H9 (cell line): ENCODE measurements at regions not wholly inside any gene's neighbourhood (a gene's known extent, or its start where the extent isn't known, plus 50 kb on each side); places are given as distances from the start of the nearest gene placed in this dataset.

ENCODE experiments used
- DNase-seq: peaks from one replicate; pipeline ENCODE4 v3.0.0-alpha.2; 2017
- H2AFZ ChIP-seq: one replicate; pipeline ENCODE4 v1.6.1; 2013; ENCODE audit warnings: mild to moderate bottlenecking, low read length, control low read depth, moderate library complexity
- H2AK5ac ChIP-seq: 2 replicates; pipeline ENCODE4 v1.6.1; 2013; ENCODE audit warnings: low read length, control low read depth, mixed read lengths; ENCODE audit not compliant: insufficient read length
- H2BK120ac ChIP-seq: one replicate; pipeline ENCODE4 v1.6.1; 2013; ENCODE audit warnings: low read depth, mild to moderate bottlenecking, low read length, control low read depth, inconsistent platforms; ENCODE audit not compliant: poor library complexity, severe bottlenecking
- H2BK12ac ChIP-seq: 2 replicates; pipeline ENCODE4 v1.6.1; 2013; ENCODE audit warnings: low read length, control low read depth, mixed read lengths, low read depth; ENCODE audit not compliant: insufficient read length
- H2BK15ac ChIP-seq: 2 replicates; pipeline ENCODE4 v1.6.1; 2013; ENCODE audit warnings: low read depth, low read length, control low read depth
- H2BK20ac ChIP-seq: one replicate; pipeline ENCODE4 v1.6.1; 2013; ENCODE audit warnings: low read depth, mild to moderate bottlenecking, low read length, control low read depth, inconsistent platforms; ENCODE audit not compliant: poor library complexity, severe bottlenecking
- H2BK5ac ChIP-seq: 2 replicates; pipeline ENCODE4 v1.6.1; 2013; ENCODE audit warnings: low read length, control low read depth, mixed read lengths; ENCODE audit not compliant: insufficient read length
- H3K14ac ChIP-seq: 2 replicates; pipeline ENCODE4 v1.6.1; 2013; ENCODE audit warnings: low read length, control low read depth; ENCODE audit not compliant: insufficient read depth
- H3K18ac ChIP-seq: 2 replicates; pipeline ENCODE4 v1.6.1; 2013; ENCODE audit warnings: low read depth, mild to moderate bottlenecking, mixed read lengths, low read length, control low read depth; ENCODE audit not compliant: insufficient read length
- H3K23ac ChIP-seq: 2 replicates; pipeline ENCODE4 v1.6.1; 2013; ENCODE audit warnings: low read length, control low read depth, mixed read lengths, low read depth; ENCODE audit not compliant: insufficient read length
- H3K23me2 ChIP-seq: 2 replicates; pipeline ENCODE4 v1.6.1; 2013; ENCODE audit warnings: low read depth, mild to moderate bottlenecking, mixed read lengths, low read length, control low read depth; ENCODE audit not compliant: insufficient read length, poor library complexity, severe bottlenecking
- H3K27ac ChIP-seq: 2 replicates; pipeline ENCODE4 v1.5.1; 2013; ENCODE audit warnings: low read length, control low read depth, mixed read lengths, low read depth; ENCODE audit not compliant: insufficient read length
- H3K27me3 ChIP-seq: 2 replicates; pipeline ENCODE4 v1.6.1; 2013; ENCODE audit warnings: low read length, control low read depth, inconsistent platforms; ENCODE audit not compliant: insufficient read depth
- H3K4ac ChIP-seq: 2 replicates; pipeline ENCODE4 v1.6.1; 2013; ENCODE audit warnings: low read depth, mild to moderate bottlenecking, control low read depth, inconsistent platforms, low read length, moderate library complexity
- H3K4me1 ChIP-seq: 2 replicates; pipeline ENCODE4 v1.6.1; 2013; ENCODE audit warnings: low read length, control low read depth, inconsistent platforms; ENCODE audit not compliant: insufficient read depth
- H3K4me2 ChIP-seq: 2 replicates; pipeline ENCODE4 v1.6.1; 2013; ENCODE audit warnings: low read length, control low read depth, mixed read lengths; ENCODE audit not compliant: insufficient read length, insufficient read depth
- H3K56ac ChIP-seq: 2 replicates; pipeline ENCODE4 v1.6.1; 2013; ENCODE audit warnings: low read depth, mild to moderate bottlenecking, mixed read lengths, low read length, control low read depth; ENCODE audit not compliant: insufficient read length
- H3K79me1 ChIP-seq: 2 replicates; pipeline ENCODE4 v1.6.1; 2013; ENCODE audit warnings: low read depth, mild to moderate bottlenecking, moderate library complexity, low read length, control low read depth, inconsistent platforms; ENCODE audit not compliant: insufficient read depth, poor library complexity, severe bottlenecking
- H3K79me2 ChIP-seq: 2 replicates; pipeline ENCODE4 v1.6.1; 2013; ENCODE audit warnings: low read length, control low read depth, inconsistent platforms; ENCODE audit not compliant: insufficient read depth
- H3K9ac ChIP-seq: 2 replicates; pipeline ENCODE4 v1.6.1; 2013; ENCODE audit warnings: low read length, control low read depth, mixed read lengths; ENCODE audit not compliant: insufficient read length; ENCODE audit errors: extremely low read depth
- H3K9me3 ChIP-seq: one replicate; pipeline ENCODE4 v1.6.1; 2013; ENCODE audit warnings: low read depth, low read length, inconsistent platforms; ENCODE audit not compliant: control insufficient read depth
- H3T11ph ChIP-seq: one replicate; pipeline ENCODE4 v1.6.1; 2013; ENCODE audit warnings: mild to moderate bottlenecking, low read length, control low read depth, inconsistent platforms
- H4K20me1 ChIP-seq: one replicate; pipeline ENCODE4 v1.6.1; 2013; ENCODE audit not compliant: control insufficient read depth, insufficient read length, insufficient read depth
- H4K5ac ChIP-seq: 2 replicates; pipeline ENCODE4 v1.6.1; 2013; ENCODE audit warnings: low read depth, mild to moderate bottlenecking, mixed read lengths, low read length, control low read depth; ENCODE audit not compliant: insufficient read length
- H4K8ac ChIP-seq: replicated peaks from 2 replicates; pipeline ENCODE4 v1.6.1; 2013; ENCODE audit warnings: low read length, control low read depth, mixed read lengths, low read depth; ENCODE audit not compliant: insufficient read length
- H4K91ac ChIP-seq: 2 replicates; pipeline ENCODE4 v1.6.1; 2013; ENCODE audit warnings: low read depth, mild to moderate bottlenecking, moderate library complexity, mixed read lengths, low read length, control low read depth; ENCODE audit not compliant: insufficient read length
- H3K27ac Mint-ChIP-seq, 3 experiments: 2 replicates in 2 of 3; 3 replicates in 1 of 3; pipeline ENCODE4 v1.8.0; 2020 to 2021; ENCODE audit warnings: mixed read lengths in 3 of 3, mild to moderate bottlenecking in 1 of 3, moderate library complexity in 1 of 3
- H3K27me3 Mint-ChIP-seq: 2 replicates; pipeline ENCODE4 v1.8.0; 2021; ENCODE audit warnings: low read depth, mild to moderate bottlenecking, moderate library complexity, mixed read lengths
- H3K36me3 Mint-ChIP-seq, 3 experiments: 2 replicates in 2 of 3; 3 replicates in 1 of 3; pipeline ENCODE4 v1.8.0; 2020 to 2021; ENCODE audit warnings: low read depth in 3 of 3, mixed read lengths in 3 of 3; ENCODE audit not compliant: insufficient read depth in 1 of 3
- H3K4me1 Mint-ChIP-seq, 2 experiments: 2 replicates each; pipeline ENCODE4 v1.8.0; 2020; ENCODE audit warnings: mixed read lengths in 2 of 2
- H3K4me3 Mint-ChIP-seq, 2 experiments: 2 replicates in 1 of 2; 3 replicates in 1 of 2; pipeline ENCODE4 v1.8.0; 2020 to 2021; ENCODE audit warnings: mild to moderate bottlenecking in 2 of 2, mixed read lengths in 2 of 2, moderate library complexity in 1 of 2
- H3K9me3 Mint-ChIP-seq, 2 experiments: 2 replicates in 1 of 2; 3 replicates in 1 of 2; pipeline ENCODE4 v1.8.0; 2020; ENCODE audit warnings: mild to moderate bottlenecking in 2 of 2, mixed read lengths in 2 of 2, moderate library complexity in 1 of 2
- CTCF ChIP-seq: fragments of 200-600 bp; sonication (generic); conservative IDR thresholded peaks from 3 replicates; pipeline ENCODE4 v1.8.0; 2021; ENCODE audit warnings: antibody characterized with exemption, mild to moderate bottlenecking
- WGBS: extraction: QIAGEN DNeasy Blood & Tissue Kit; methylation state at CpG from one replicate; pipeline ENCODE4 v1.1.7; 2013; ENCODE audit warnings: missing lambda C conversion rate, low lambda C conversion rate, mixed read lengths; ENCODE audit not compliant: insufficient read length; ENCODE audit errors: extremely low coverage; 5-methylcytosine and 5-hydroxymethylcytosine counted together

DNA sequence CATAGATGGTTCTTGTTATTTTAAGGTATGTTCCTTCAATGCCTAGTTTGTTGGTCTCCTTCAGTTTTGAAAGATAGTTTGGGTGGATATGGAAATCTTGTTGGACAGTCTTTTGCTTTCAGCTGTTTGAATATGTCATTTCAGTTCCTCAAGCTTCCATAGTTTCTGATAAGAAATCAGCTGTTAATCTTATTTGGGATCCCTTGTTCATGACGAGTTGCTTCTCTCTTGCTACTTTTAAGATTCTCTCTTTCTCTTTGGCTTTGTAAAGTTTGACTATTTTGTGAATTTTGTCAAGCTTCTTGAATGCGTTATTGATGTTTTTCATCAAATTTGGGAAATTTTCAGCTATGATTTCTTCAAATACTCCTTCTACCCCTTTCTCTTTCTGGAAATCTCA, 129.5 kb downstream of the GNL3L start:
- H3K27ac Mint-ChIP-seq = no peak overlapping the region
- no peak overlapping the region for H3K27ac ChIP-seq
- H3K23me2 ChIP-seq = no peaks in the 10 kb centered on the region
- H2BK15ac ChIP-seq = no peak overlapping the region
- no peaks in the 10 kb centered on the region for H3K79me1 ChIP-seq
- H3K27me3 ChIP-seq = no peaks in the 10 kb centered on the region
- no peak for DNase-seq
- no CpG with 5 or more reads among the region's 2 CpGs for WGBS
- H3K14ac ChIP-seq = no peak overlapping the region
- H3K9me3 Mint-ChIP-seq = peaks cover 61 to 82% of the 10 kb centered on the region in 2 experiments
- H3T11ph ChIP-seq = no peak overlapping the region
- H2BK12ac ChIP-seq = no peak overlapping the region
- no peak for TF ChIP-seq CTCF
- no peak overlapping the region for H3K23ac ChIP-seq
- H3K27me3 Mint-ChIP-seq = peaks cover 4% of the 10 kb centered on the region; the same call in 1 of the 2 replicates
- no peak overlapping the region for H3K4ac ChIP-seq
- H3K9me3 ChIP-seq = peaks cover 22% of the 10 kb centered on the region
- no peak overlapping the region for H4K91ac ChIP-seq
- no peak overlapping the region for H3K18ac ChIP-seq
- H4K5ac ChIP-seq = no peak overlapping the region
- H3K56ac ChIP-seq = no peak overlapping the region
- no peak overlapping the region for H2BK5ac ChIP-seq
- no peak overlapping the region for H2BK20ac ChIP-seq
- no peak overlapping the region for H3K4me2 ChIP-seq
- no peak overlapping the region for H2AK5ac ChIP-seq
- peaks cover 0 to 19% (median 5%) of the 10 kb centered on the region in 3 experiments; a peak in 4 of 7 replicates for H3K36me3 Mint-ChIP-seq
- no peak overlapping the region for H2BK120ac ChIP-seq
- H4K8ac ChIP-seq = no peak overlapping the region
- H3K79me2 ChIP-seq = no peaks in the 10 kb centered on the region
- H3K4me3 Mint-ChIP-seq = no peak overlapping the region
- no peaks in the 10 kb centered on the region for H3K4me1 ChIP-seq
- no peak overlapping the region for H3K9ac ChIP-seq
- no peaks in the 10 kb centered on the region for H4K20me1 ChIP-seq
- H2AFZ ChIP-seq = no peak overlapping the region
- no peaks in the 10 kb centered on the region for H3K4me1 Mint-ChIP-seq
